ENCODE measurements at regions not wholly inside any gene's neighbourhood (a gene's known extent, or its start where the extent isn't known, plus 50 kb on each side); places are given as distances from the start of the nearest gene placed in this dataset.

DNA sequence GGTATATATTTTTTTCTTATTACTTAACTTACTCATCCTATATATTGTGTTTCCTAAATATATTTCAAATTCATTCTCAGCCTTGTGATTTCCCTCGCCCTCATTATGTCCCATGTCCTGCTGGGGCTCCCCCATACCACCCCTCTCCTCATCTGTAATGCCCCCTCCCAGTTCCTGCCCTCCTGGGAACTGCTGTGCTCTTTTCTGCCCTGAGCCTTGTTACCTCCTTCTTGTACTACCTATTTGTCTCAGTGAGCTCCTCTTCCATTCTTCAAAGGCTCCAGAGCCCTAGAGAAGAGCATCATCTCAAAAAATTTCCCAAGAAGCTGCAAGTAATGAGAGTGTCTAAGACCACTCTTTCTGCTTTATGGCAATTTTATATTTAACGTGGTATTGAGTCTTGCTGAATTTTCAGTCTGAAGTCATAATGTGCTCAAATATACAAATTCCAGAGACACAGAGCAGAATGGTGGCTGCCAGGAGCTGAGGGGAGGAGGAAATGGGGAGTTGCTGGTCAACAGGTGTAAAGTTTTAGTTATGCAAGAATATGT, 66.5 kb upstream of the TOP3B start:
- DNase-seq (ENCODE audit: low spot score), result no peak
- intact Hi-C loops (cut with DNase I), result no loop called here

DNA sequence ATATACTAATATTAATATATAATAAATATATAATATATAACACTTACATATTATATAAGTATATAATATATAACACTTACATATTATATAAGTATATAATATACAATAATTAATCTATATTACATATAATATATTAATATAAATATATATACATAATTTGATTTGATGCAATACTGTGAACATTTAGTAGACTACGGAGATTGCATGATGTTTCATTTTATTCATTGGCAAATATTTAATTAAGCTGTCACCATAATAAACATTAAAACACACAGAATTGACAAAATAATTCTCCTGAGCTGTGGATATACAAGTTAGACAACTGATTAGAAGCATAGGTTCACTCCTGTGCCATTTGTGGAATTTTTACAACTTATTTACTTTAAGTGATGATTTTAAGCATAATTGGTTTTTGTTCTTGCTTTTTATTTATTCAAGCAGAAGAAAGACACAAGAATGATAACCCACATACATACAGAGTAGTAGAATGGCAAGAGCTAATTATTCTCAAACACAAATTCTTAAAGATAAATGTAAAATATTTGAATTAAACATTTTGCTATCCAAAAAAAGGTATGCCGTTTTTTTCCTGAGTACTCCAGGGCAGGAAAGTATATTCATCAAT, 65.8 kb upstream of the TOP3B start:
- intact Hi-C loops (cut with DNase I), result no loop called here
- no peak for DNase-seq (ENCODE audit: low spot score)

- DNase-seq (ENCODE audit: low spot score), result no peak
- intact Hi-C loops (cut with DNase I), result no loop called here
Observed at GRCh38 chr22:22047776-22048175, 65.2 kb upstream of the TOP3B start.

DNA sequence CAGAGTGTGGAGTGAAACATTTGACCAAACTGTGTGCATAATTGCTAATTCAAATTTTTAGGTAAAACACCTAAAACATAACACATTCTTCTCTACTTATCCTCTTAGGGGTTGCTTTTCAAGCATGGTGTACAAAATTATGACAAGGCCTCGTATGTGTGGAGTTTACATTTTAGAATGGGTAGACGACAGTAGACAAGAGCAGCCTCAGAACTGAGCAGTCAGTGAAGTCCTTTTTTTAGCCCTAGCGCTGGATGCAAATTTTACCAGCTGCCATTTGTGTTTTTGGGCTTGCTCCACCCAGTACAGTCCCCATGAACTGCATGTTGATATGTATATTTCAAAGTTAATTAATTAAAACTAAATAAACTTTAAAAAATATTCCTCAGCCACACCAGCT, 64.7 kb upstream of the TOP3B start:
- no peak for DNase-seq (ENCODE audit: low spot score)
- intact Hi-C loops (cut with DNase I), result no loop called here

GRCh38 chr22:22046370-22046769, 63.8 kb upstream of the TOP3B start:
- intact Hi-C loops (cut with DNase I), result no loop called here
- DNase-seq (ENCODE audit: low spot score), result no peak

DNA sequence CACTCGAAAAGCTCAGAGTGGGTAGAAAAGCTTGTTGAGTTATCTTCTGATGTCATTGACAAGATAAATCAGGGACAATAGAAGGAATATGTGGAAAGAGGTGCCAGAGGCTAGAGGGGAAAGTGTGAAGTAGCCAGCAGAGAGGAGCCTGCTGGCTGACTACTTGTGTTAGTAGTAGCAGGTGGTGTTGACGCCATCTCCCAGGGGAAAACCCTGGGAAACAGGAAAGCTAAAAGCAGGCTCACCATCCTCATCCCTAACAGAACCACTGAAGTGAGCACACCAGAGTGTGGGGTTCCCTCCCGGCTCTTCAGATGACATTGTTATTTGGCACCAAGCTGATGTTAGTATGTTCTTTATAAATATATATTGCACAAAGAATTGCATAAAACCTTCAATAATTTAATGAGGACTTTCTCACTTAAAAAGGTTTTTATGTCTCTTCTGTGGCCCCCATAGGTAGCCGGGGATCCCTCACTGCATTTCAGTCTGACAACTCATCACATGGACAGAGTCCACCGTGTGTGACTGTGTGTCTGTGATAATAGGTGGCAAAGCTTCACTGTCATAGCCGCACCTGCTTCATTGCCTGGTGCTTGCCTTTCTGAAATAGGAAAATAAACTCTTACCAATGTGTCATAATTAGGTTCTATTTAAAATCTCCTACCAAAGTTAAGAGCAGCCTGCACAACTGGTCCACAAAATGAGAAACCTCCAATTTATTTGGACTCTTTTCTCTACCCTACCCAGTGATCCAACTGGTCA, 63.2 kb upstream of the TOP3B start:
- intact Hi-C loops (cut with DNase I), result no loop called here
- no peak for DNase-seq (ENCODE audit: low spot score)

DNA sequence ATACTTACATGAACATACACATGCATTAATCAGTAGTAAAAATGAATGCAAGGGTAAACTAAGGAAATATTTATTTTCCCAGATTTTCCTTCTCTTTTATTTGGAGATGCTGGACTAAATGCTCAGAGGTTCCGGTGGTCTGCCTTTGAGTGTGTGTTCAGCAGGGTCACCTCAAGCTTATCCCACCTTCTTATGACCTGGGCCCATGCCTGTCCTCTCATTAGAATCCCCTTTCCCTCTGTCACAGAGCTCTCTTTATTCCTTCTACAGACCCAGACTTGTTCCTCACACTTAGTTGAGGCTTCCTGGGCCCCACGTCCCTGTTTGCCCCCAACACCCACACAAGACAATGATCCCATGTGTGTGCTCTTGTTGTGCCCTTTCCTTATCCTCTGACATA, 61.6 kb upstream of the TOP3B start:
- no peak for DNase-seq (ENCODE audit: low spot score)
- intact Hi-C loops (cut with DNase I), result no loop called here

GRCh38 chr22:22043296-22044078, 60.9 kb upstream of the TOP3B start:
- intact Hi-C loops (cut with DNase I), result no loop called here
- DNase-seq (ENCODE audit: low spot score), result no peak

DNA sequence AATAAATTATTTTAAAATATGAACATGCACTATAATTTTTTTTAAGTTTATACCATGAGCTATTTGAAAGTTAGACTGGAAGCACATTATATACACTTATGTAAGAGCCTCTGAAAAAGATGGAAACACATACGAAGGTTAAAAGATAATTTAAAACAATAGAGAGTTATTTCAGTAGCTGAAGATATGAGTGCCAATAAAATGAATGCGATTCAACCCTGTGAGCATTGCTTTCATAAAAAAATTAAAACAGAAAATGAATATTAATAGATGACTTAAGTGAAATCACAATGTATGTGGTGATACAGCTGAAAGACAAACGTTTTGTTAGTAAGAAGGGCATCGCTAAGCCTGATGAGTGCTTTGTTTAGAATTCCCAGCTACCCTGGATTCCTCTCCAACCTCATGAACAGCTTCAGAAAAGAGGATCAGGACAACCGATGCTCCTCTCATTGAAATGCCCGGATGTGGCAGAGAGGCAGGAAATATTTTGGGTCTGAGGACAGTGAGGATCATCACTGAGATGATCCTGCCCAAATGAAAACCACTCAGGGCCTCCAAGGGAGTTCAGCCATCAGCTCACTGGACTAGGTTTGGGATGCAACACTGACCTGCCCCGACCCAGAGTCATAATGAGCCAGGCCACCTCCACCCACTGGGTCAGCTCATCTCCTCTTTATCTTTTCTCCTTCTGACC, 60.2 kb upstream of the TOP3B start:
- intact Hi-C loops (cut with DNase I), result no loop called here

DNA sequence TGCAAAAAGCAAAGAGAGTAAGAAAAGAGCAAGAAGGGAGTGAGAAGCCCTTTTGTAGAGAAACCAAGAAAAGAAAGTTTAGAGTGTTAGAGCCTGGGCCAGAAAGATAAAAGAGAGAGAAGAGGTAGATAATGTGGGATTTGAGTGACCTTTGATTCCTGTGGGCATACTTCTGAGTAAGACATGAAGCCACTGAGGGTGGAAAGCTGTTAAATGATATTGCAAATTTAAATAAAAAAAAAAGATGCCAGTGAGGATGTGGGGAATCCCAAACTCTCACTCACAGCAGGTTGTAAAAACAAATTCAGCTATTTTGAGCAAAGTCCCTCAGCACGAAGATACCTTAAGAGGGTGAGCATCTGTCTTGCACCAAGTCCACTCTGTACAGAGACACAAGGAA, 59.4 kb upstream of the TOP3B start:
- no peak for DNase-seq (ENCODE audit: low spot score)
- intact Hi-C loops (cut with DNase I), result no loop called here

More for the DNA sequence above, 60.2 kb upstream of the TOP3B start:
- no peak for DNase-seq (ENCODE audit: low spot score)

- intact Hi-C loops (cut with DNase I), result no loop called here
- no peak for DNase-seq (ENCODE audit: low spot score)
Observed at GRCh38 chr22:22040908-22041307, 58.3 kb upstream of the TOP3B start.

DNA sequence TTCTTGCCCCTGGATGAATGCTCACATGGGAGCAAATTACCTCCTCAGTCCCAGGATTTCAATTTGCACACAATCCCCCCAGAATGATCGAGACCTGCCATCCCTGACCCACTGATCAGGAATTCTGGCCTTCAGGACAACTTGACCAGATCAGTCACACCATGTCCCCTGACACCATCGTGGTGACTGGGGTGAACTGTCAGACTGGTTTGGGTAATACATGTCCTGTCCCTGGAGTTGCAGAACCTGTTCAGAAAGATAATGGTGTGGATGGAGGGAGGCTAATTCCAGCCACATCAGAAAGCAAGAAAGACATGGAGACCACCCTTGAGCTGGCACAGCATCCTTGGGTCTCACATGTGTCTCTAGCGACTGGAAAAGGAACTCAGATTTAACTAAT, 57.9 kb upstream of the TOP3B start:
- intact Hi-C loops (cut with DNase I), result no loop called here
- DNase-seq (ENCODE audit: low spot score), result no peak

GRCh38 chr22:22039286-22040074, 56.9 kb upstream of the TOP3B start:
- intact Hi-C loops (cut with DNase I), result no loop called here

GRCh38 chr22:22038178-22038880, 55.7 kb upstream of the TOP3B start:
- intact Hi-C loops (cut with DNase I), result no loop called here
- no peak for DNase-seq (ENCODE audit: low spot score)

More at GRCh38 chr22:22039286-22040074, 56.9 kb upstream of the TOP3B start:
- DNase-seq (ENCODE audit: low spot score), result no peak

DNA sequence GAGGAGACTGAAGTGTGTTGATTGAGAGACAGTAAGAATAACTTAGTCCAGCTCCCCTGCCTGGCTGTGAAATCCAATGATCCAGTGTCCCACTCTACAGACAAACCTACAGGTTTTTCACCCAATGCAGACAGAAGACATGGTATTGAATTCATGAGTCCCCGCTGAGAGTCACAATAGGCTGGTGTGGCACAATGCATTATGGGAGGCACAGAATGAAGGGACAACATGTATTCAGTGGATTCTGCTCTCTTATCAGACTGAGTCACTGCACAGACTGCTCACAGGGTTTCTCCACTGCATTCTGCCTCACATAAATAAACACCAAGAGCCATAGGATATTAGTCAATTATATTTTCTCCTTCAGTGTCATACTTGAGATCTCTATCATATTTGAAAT, 55.2 kb upstream of the TOP3B start:
- intact Hi-C loops (cut with DNase I), result no loop called here
- DNase-seq (ENCODE audit: low spot score), result no peak

GRCh38 chr22:22037229-22037628, 54.6 kb upstream of the TOP3B start:
- intact Hi-C loops (cut with DNase I), result no loop called here
- no peak for DNase-seq (ENCODE audit: low spot score)

- intact Hi-C loops (cut with DNase I), result no loop called here
- no peak for DNase-seq (ENCODE audit: low spot score)
Observed at GRCh38 chr22:22036588-22036987, 54.0 kb upstream of the TOP3B start.

GRCh38 chr22:22035771-22036314, 53.3 kb upstream of the TOP3B start:
- DNase-seq (ENCODE audit: low spot score), result no peak
- intact Hi-C loops (cut with DNase I), result no loop called here

Data from cardiac septum (tissue), 1 donor.